ENCODE measurements at regions not wholly inside any gene's neighbourhood (a gene's known extent, or its start where the extent isn't known, plus 50 kb on each side); places are given as distances from the start of the nearest gene placed in this dataset.

DNA sequence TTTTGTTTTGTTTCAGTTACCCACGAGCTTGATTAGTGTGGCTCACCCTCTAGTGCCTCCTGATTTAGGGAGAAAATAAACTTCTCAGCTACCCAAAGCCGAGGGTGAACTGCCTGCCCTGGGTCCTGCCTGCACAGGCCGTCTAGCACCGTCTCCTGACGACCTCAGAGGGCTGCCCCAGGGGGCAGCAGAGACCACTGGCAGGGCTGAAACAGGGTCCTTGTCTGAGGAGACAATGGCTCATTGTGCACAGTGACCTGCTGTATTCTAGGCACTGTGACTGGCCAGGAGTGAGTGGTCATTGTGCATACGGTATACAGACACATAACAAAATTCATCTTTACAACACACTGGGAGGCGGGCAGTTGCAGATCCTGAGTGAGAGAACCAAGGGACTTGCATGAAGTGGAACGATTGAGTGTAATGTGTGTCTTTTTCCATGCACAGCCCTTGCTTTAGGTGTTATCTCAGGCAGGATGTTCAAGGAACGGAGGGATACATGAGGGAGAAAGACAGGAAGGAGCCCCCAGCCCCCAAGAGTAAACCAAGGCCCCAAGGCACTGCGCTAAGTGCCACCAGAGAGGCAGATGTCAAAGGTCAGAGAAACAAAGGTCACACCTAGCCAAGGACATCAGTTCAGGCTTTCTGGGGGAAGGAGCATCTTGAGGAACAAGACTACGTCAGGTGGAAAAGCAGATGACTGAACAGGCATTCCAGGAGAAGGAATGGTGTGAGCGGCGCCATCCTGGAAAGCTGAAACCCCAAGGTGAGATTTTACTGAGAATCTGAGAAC lies 421.3 kb downstream of the LPIN1 start:
- TF ChIP-seq, protein P1, sequence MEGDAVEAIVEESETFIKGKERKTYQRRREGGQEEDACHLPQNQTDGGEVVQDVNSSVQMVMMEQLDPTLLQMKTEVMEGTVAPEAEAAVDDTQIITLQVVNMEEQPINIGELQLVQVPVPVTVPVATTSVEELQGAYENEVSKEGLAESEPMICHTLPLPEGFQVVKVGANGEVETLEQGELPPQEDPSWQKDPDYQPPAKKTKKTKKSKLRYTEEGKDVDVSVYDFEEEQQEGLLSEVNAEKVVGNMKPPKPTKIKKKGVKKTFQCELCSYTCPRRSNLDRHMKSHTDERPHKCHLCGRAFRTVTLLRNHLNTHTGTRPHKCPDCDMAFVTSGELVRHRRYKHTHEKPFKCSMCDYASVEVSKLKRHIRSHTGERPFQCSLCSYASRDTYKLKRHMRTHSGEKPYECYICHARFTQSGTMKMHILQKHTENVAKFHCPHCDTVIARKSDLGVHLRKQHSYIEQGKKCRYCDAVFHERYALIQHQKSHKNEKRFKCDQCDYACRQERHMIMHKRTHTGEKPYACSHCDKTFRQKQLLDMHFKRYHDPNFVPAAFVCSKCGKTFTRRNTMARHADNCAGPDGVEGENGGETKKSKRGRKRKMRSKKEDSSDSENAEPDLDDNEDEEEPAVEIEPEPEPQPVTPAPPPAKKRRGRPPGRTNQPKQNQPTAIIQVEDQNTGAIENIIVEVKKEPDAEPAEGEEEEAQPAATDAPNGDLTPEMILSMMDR (IDR thresholded peaks at IDR 0.05), result no peak
- no peak for TF ChIP-seq EZH2 (IDR thresholded peaks at IDR 0.05; ENCODE audit: borderline replicate concordance, insufficient read depth, low read depth, low read length, poor library complexity, severe bottlenecking)

Measured in B cell (primary cell).